Osteocyte (in vitro differentiated cells): ENCODE measurements at regions not wholly inside any gene's neighbourhood (a gene's known extent, or its start where the extent isn't known, plus 50 kb on each side); places are given as distances from the start of the nearest gene placed in this dataset.

Source experiments
- DNase-seq: peaks from one replicate; pipeline ENCODE4 v3.0.0; 2021; ENCODE audit warnings: mixed read lengths; ENCODE audit not compliant: unreplicated experiment; ENCODE audit errors: extremely low spot score
- H3K27ac Mint-ChIP-seq: one replicate; pipeline ENCODE4 v1.8.0; 2021; ENCODE audit warnings: mild to moderate bottlenecking, mixed read lengths; ENCODE audit not compliant: unreplicated experiment
- H3K27me3 Mint-ChIP-seq: one replicate; pipeline ENCODE4 v1.8.0; 2021; ENCODE audit warnings: mixed read lengths; ENCODE audit not compliant: unreplicated experiment
- H3K36me3 Mint-ChIP-seq: one replicate; pipeline ENCODE4 v1.8.0; 2021; ENCODE audit warnings: mixed read lengths; ENCODE audit not compliant: unreplicated experiment
- H3K4me1 Mint-ChIP-seq: one replicate; pipeline ENCODE4 v1.8.0; 2021; ENCODE audit warnings: mixed read lengths; ENCODE audit not compliant: unreplicated experiment
- H3K4me3 Mint-ChIP-seq: one replicate; pipeline ENCODE4 v1.8.0; 2021; ENCODE audit warnings: mild to moderate bottlenecking, moderate library complexity, mixed read lengths; ENCODE audit not compliant: unreplicated experiment
- H3K9me3 Mint-ChIP-seq: one replicate; pipeline ENCODE4 v1.8.0; 2021; ENCODE audit warnings: mixed read lengths; ENCODE audit not compliant: unreplicated experiment
- CTCF ChIP-seq: fragments of 200-600 bp; sonication (generic); IDR thresholded peaks from 2 replicates; pipeline ENCODE4 v1.5.0; 2021; ENCODE audit warnings: antibody characterized with exemption, mild to moderate bottlenecking, moderate library complexity

- no peak for DNase-seq
- H3K4me1 Mint-ChIP-seq = no peaks in the 10 kb centered on the region
- no peak for TF ChIP-seq CTCF
- no peaks in the 10 kb centered on the region for H3K27me3 Mint-ChIP-seq
- no peaks in the 10 kb centered on the region for H3K36me3 Mint-ChIP-seq
- H3K27ac Mint-ChIP-seq = no peak overlapping the region
- H3K9me3 Mint-ChIP-seq = no peaks in the 10 kb centered on the region
- H3K4me3 Mint-ChIP-seq = no peak overlapping the region
These were observed 213.6 kb upstream of the CELF4 start for GRCh38 chr18:37779220-37779619.

GRCh38 chr18:37778417-37779165 is 213.0 kb upstream of the CELF4 start:
- DNase-seq = peak; percentile 87
- no peak overlapping the region for H3K4me3 Mint-ChIP-seq
- H3K36me3 Mint-ChIP-seq = no peaks in the 10 kb centered on the region
- no peaks in the 10 kb centered on the region for H3K4me1 Mint-ChIP-seq
- H3K27me3 Mint-ChIP-seq = no peaks in the 10 kb centered on the region
- no peak overlapping the region for H3K27ac Mint-ChIP-seq
- H3K9me3 Mint-ChIP-seq = no peaks in the 10 kb centered on the region
- TF ChIP-seq CTCF = peak; percentile 74

- H3K9me3 Mint-ChIP-seq = no peaks in the 10 kb centered on the region
- no peak for DNase-seq
- H3K27me3 Mint-ChIP-seq = no peaks in the 10 kb centered on the region
- H3K36me3 Mint-ChIP-seq = no peaks in the 10 kb centered on the region
- TF ChIP-seq CTCF = no peak
- H3K27ac Mint-ChIP-seq = no peak overlapping the region
- H3K4me1 Mint-ChIP-seq = no peaks in the 10 kb centered on the region
- H3K4me3 Mint-ChIP-seq = no peak overlapping the region
These were observed 204.2 kb upstream of the CELF4 start for GRCh38 chr18:37769826-37770225.

GRCh38 chr18:37764541-37765288 is 199.1 kb upstream of the CELF4 start:
- Mint-ChIP-seq H3K4me3 (no peak overlapping the region), H3K36me3 (no peaks in the 10 kb centered on the region), H3K4me1 (no peaks in the 10 kb centered on the region), H3K9me3 (peaks cover 14% of the 10 kb centered on the region), H3K27ac (no peak overlapping the region), H3K27me3 (no peaks in the 10 kb centered on the region)
- no peak for TF ChIP-seq CTCF
- DNase-seq = no peak

GRCh38 chr18:37762076-37762621 is 196.6 kb upstream of the CELF4 start:
- no peaks in the 10 kb centered on the region for H3K36me3 Mint-ChIP-seq
- H3K4me1 Mint-ChIP-seq = no peaks in the 10 kb centered on the region
- H3K9me3 Mint-ChIP-seq = peaks cover 35% of the 10 kb centered on the region
- no peak overlapping the region for H3K4me3 Mint-ChIP-seq
- no peak overlapping the region for H3K27ac Mint-ChIP-seq
- H3K27me3 Mint-ChIP-seq = no peaks in the 10 kb centered on the region
- no peak for TF ChIP-seq CTCF
- no peak for DNase-seq
